SU-DHL-6 (cell line): ENCODE measurements at regions not wholly inside any gene's neighbourhood (a gene's known extent, or its start where the extent isn't known, plus 50 kb on each side); places are given as distances from the start of the nearest gene placed in this dataset.

Source experiments
- EZH2phosphoT487 ChIP-seq: fragments of 200-600 bp; sonication (generic), shearing (Covaris generic); conservative IDR thresholded peaks from 2 replicates; pipeline ENCODE4 v1.6.1; 2018; ENCODE audit warnings: mild to moderate bottlenecking, antibody characterized with exemption, low read length, moderate library complexity, mixed read lengths
- TF ChIP-seq, protein P1 (sequence below): fragments of 200-600 bp; sonication (generic); IDR thresholded peaks from one replicate; pipeline ENCODE4 v1.5.1; 2017; ENCODE audit warnings: antibody characterized with exemption, mild to moderate bottlenecking, low read length, moderate library complexity; ENCODE audit not compliant: insufficient read depth, poor library complexity, severe bottlenecking

DNA sequence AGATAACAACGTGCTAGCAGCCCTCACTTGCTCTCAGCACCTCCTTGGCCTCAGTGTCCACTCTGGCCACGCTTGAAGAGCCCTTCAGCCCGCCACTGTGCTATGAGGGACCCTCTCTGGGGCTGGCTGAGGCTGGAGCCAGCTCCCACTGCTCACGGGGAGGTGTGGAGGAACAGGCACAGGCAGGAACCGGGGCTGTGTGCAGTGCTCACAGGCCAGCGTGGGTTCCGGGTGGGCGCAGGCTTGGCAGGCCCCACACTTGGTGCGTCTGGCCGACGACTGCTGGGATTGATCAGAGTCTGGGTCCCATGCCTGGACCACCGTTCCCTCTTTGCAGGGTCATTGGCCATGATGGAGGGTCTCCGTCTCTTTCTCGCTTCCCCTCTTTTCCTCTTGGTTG lies 194.3 kb upstream of the GRAMD2B start:
- TF ChIP-seq, protein P1, sequence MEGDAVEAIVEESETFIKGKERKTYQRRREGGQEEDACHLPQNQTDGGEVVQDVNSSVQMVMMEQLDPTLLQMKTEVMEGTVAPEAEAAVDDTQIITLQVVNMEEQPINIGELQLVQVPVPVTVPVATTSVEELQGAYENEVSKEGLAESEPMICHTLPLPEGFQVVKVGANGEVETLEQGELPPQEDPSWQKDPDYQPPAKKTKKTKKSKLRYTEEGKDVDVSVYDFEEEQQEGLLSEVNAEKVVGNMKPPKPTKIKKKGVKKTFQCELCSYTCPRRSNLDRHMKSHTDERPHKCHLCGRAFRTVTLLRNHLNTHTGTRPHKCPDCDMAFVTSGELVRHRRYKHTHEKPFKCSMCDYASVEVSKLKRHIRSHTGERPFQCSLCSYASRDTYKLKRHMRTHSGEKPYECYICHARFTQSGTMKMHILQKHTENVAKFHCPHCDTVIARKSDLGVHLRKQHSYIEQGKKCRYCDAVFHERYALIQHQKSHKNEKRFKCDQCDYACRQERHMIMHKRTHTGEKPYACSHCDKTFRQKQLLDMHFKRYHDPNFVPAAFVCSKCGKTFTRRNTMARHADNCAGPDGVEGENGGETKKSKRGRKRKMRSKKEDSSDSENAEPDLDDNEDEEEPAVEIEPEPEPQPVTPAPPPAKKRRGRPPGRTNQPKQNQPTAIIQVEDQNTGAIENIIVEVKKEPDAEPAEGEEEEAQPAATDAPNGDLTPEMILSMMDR = no peak
- TF ChIP-seq EZH2phosphoT487 = no peak
